Liver (tissue), 3 donors: ENCODE measurements at regions not wholly inside any gene's neighbourhood (a gene's known extent, or its start where the extent isn't known, plus 50 kb on each side); places are given as distances from the start of the nearest gene placed in this dataset.
"Not testable (repeated sequence)": the region's sequence is repeated elsewhere in the genome, so short reads cannot be mapped to it uniquely, and the experiment has no call there.

ENCODE experiments used
- ATF3 ChIP-seq: IDR thresholded peaks from 2 replicates; pipeline ENCODE4 v1.6.1; 2016; ENCODE audit warnings: antibody characterized with exemption
- CTCF ChIP-seq: fragments of 150-350 bp; IDR thresholded peaks from 2 replicates; pipeline ENCODE4 v1.5.1; 2017; ENCODE audit warnings: improper control_type of control experiment, low read depth, low read length; ENCODE audit not compliant: missing input control
- EGR1 ChIP-seq, 2 donors: IDR thresholded peaks; 2 replicates each; pipeline ENCODE4 v1.6.1; 2016 to 2018; ENCODE audit warnings: antibody characterized with exemption in 2 of 2, low read depth in 2 of 2
- FOXA1 ChIP-seq: IDR thresholded peaks from 2 replicates; pipeline ENCODE4 v1.6.1; 2016; ENCODE audit warnings: antibody characterized with exemption
- GABPA ChIP-seq, 2 donors: IDR thresholded peaks in 1 of 2; conservative IDR thresholded peaks in 1 of 2; 2 replicates each; pipeline ENCODE4 v1.6.1; 2016; ENCODE audit warnings: antibody characterized with exemption in 2 of 2, mild to moderate bottlenecking in 1 of 2, moderate library complexity in 1 of 2
- JUND ChIP-seq, 2 donors: IDR thresholded peaks; 2 replicates each; pipeline ENCODE4 v1.6.1; 2016; ENCODE audit warnings: antibody characterized with exemption in 2 of 2
- MAX ChIP-seq: IDR thresholded peaks from 2 replicates; pipeline ENCODE4 v1.6.1; 2016; ENCODE audit warnings: antibody characterized with exemption
- RAD21 ChIP-seq, 2 donors: IDR thresholded peaks; 2 replicates each; pipeline ENCODE4 v1.6.1; 2016; ENCODE audit warnings: antibody characterized with exemption in 2 of 2, mild to moderate bottlenecking in 2 of 2
- REST ChIP-seq: IDR thresholded peaks from 2 replicates; pipeline ENCODE4 v1.6.1; 2016; ENCODE audit warnings: antibody characterized with exemption, mild to moderate bottlenecking
- RXRA ChIP-seq, 2 donors: IDR thresholded peaks; 2 replicates each; pipeline ENCODE4 v1.6.1; 2017 to 2018; ENCODE audit warnings: antibody characterized with exemption in 2 of 2, mild to moderate bottlenecking in 1 of 2
- SP1 ChIP-seq: IDR thresholded peaks from 2 replicates; pipeline ENCODE4 v1.6.1; 2018; ENCODE audit warnings: antibody characterized with exemption, mild to moderate bottlenecking
- TAF1 ChIP-seq: conservative IDR thresholded peaks from 2 replicates; pipeline ENCODE4 v1.6.1; 2016; ENCODE audit warnings: antibody characterized with exemption, mild to moderate bottlenecking
- YY1 ChIP-seq: IDR thresholded peaks from 2 replicates; pipeline ENCODE4 v1.6.1; 2016; ENCODE audit warnings: antibody characterized with exemption, mild to moderate bottlenecking
- ZBTB33 ChIP-seq: IDR thresholded peaks from 2 replicates; pipeline ENCODE4 v1.6.1; 2016; ENCODE audit warnings: antibody characterized with exemption
- donor health status: healthy.
- donor health status: healthy.

GRCh38 chr1:166684669-166685068, 154.6 kb upstream of the POGK start:
- not testable (repeated sequence) for TF ChIP-seq CTCF; JUND (IDR thresholded peaks at IDR 0.05); REST; TAF1; ZBTB33; SP1; GABPA (IDR thresholded peaks at IDR 0.05 in 1 of 2, conservative IDR thresholded peaks at IDR 0.05 in 1 of 2); YY1; ATF3; FOXA1; RXRA (IDR thresholded peaks at IDR 0.05); RAD21 (IDR thresholded peaks at IDR 0.05); EGR1 (IDR thresholded peaks at IDR 0.05; ENCODE audit: low read depth in 2 of 2); MAX
